Upper lobe of left lung (tissue), 6 donors: ENCODE measurements at regions not wholly inside any gene's neighbourhood (a gene's known extent, or its start where the extent isn't known, plus 50 kb on each side); places are given as distances from the start of the nearest gene placed in this dataset.

ENCODE experiments used
- ATAC-seq, 2 donors: fragments of 200-7000 bp; cut with Tn5 transposase; one replicate each; pipeline ENCODE4 v1.9.1; 2022; ENCODE audit warnings: mild to moderate bottlenecking in 2 of 2, moderate library complexity in 2 of 2; ENCODE audit not compliant: low FRiP score in 2 of 2
- DNase-seq, 2 donors: peaks; one replicate each; pipeline ENCODE4 v3.0.0-alpha.2; 2019 to 2020
- H3K27ac ChIP-seq, 4 donors: fragments of 200-600 bp; sonication (generic); one replicate each; pipeline ENCODE4 v1.5.1; 2016 to 2019
- H3K27me3 ChIP-seq, 4 donors: fragments of 200-600 bp; sonication (generic); one replicate each; pipeline ENCODE4 v1.5.1; 2017 to 2019
- H3K36me3 ChIP-seq, 4 donors: fragments of 200-600 bp; sonication (generic); one replicate each; pipeline ENCODE4 v1.5.1; 2016 to 2019
- H3K4me1 ChIP-seq, 4 donors: fragments of 200-600 bp; sonication (generic); one replicate each; pipeline ENCODE4 v1.5.1; 2018 to 2019
- H3K4me3 ChIP-seq, 4 donors: fragments of 200-600 bp; sonication (generic); one replicate each; pipeline ENCODE4 v1.5.1; 2017 to 2019; ENCODE audit warnings: mild to moderate bottlenecking in 2 of 4, moderate library complexity in 1 of 4
- H3K9me3 ChIP-seq, 4 donors: fragments of 200-600 bp; sonication (generic); one replicate each; pipeline ENCODE4 v1.5.1; 2018 to 2019
- EP300 ChIP-seq, 4 donors: sonication (generic); formaldehyde crosslinking; IDR thresholded peaks; one replicate each; pipeline ENCODE4 v1.5.1; 2017; ENCODE audit warnings: antibody characterized with exemption in 4 of 4, control low read depth in 2 of 4
- POLR2A ChIP-seq, 4 donors: fragments of 450-650 bp; IDR thresholded peaks; one replicate each; pipeline ENCODE4 v1.5.1; 2016 to 2017; ENCODE audit warnings: antibody characterized with exemption in 4 of 4, mild to moderate bottlenecking in 2 of 4
- POLR2AphosphoS5 ChIP-seq, 2 donors: sonication (generic); formaldehyde crosslinking; IDR thresholded peaks; one replicate each; pipeline ENCODE4 v1.5.1; 2017; ENCODE audit warnings: antibody characterized with exemption in 2 of 2
- WGBS, 2 donors: methylation state at CpG; one replicate each; pipeline ENCODE4 v1.1.5; 2017 to 2018; 5-methylcytosine and 5-hydroxymethylcytosine counted together
- TF ChIP-seq, protein P1 (sequence below), 6 experiments: fragments of 450-650 bp in 4 of 6; fragments of 200-600 bp in 2 of 6; sonication (generic) in 2 of 6; IDR thresholded peaks; one replicate each; pipeline ENCODE4 v1.5.1; 2016 to 2019; ENCODE audit warnings: antibody characterized with exemption in 6 of 6
- donor health status: DM: no; HTN: no; CAD: no; lungs with moderate emphysema.
- donor health status: DM: no; HTN: yes; CAD: no; lungs with severe emphysema.

GRCh38 chr12:85405262-85405661 lies 125.2 kb downstream of the ALX1 start:
- H3K27ac ChIP-seq = no peak overlapping the region
- 80 to 88% methylated on average over 5 of the region's 5 CpGs for WGBS, 2 donors
- no peaks in the 10 kb centered on the region for H3K9me3 ChIP-seq
- DNase-seq (no peak), ATAC-seq (no peak)
- no peaks in the 10 kb centered on the region for H3K36me3 ChIP-seq
- H3K27me3 ChIP-seq = no peaks in the 10 kb centered on the region
- TF ChIP-seq, protein P1, sequence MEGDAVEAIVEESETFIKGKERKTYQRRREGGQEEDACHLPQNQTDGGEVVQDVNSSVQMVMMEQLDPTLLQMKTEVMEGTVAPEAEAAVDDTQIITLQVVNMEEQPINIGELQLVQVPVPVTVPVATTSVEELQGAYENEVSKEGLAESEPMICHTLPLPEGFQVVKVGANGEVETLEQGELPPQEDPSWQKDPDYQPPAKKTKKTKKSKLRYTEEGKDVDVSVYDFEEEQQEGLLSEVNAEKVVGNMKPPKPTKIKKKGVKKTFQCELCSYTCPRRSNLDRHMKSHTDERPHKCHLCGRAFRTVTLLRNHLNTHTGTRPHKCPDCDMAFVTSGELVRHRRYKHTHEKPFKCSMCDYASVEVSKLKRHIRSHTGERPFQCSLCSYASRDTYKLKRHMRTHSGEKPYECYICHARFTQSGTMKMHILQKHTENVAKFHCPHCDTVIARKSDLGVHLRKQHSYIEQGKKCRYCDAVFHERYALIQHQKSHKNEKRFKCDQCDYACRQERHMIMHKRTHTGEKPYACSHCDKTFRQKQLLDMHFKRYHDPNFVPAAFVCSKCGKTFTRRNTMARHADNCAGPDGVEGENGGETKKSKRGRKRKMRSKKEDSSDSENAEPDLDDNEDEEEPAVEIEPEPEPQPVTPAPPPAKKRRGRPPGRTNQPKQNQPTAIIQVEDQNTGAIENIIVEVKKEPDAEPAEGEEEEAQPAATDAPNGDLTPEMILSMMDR (IDR thresholded peaks at IDR 0.05) = no peak
- TF ChIP-seq POLR2AphosphoS5 (IDR thresholded peaks at IDR 0.05) (no peak), EP300 (IDR thresholded peaks at IDR 0.05) (no peak), POLR2A (IDR thresholded peaks at IDR 0.05) (no peak)
- H3K4me3 ChIP-seq = no peak overlapping the region
- H3K4me1 ChIP-seq = no peaks in the 10 kb centered on the region

GRCh38 chr12:85405781-85406522 lies 125.9 kb downstream of the ALX1 start:
- Histone ChIP-seq H3K4me3 (no peak overlapping the region), H3K36me3 (no peaks in the 10 kb centered on the region), H3K4me1 (no peaks in the 10 kb centered on the region), H3K9me3 (no peaks in the 10 kb centered on the region), H3K27ac (no peak overlapping the region), H3K27me3 (no peaks in the 10 kb centered on the region)
- 54 to 55% methylated on average over 4 of the region's 4 CpGs for WGBS, 2 donors
- no peak for ATAC-seq
- no peak for DNase-seq
- TF ChIP-seq POLR2AphosphoS5 (IDR thresholded peaks at IDR 0.05) (no peak), POLR2A (IDR thresholded peaks at IDR 0.05) (no peak), EP300 (IDR thresholded peaks at IDR 0.05) (no peak)
- TF ChIP-seq, protein P1 (IDR thresholded peaks at IDR 0.05) = no peak

GRCh38 chr12:85413266-85413665 lies 133.2 kb downstream of the ALX1 start:
- 85 to 88% methylated on average over 2 of the region's 2 CpGs for WGBS, 2 donors
- Histone ChIP-seq H3K27me3 (no peaks in the 10 kb centered on the region), H3K9me3 (no peaks in the 10 kb centered on the region), H3K36me3 (no peaks in the 10 kb centered on the region), H3K4me3 (no peak overlapping the region), H3K27ac (no peak overlapping the region), H3K4me1 (no peaks in the 10 kb centered on the region)
- no peak for TF ChIP-seq EP300 (IDR thresholded peaks at IDR 0.05)
- TF ChIP-seq POLR2A (IDR thresholded peaks at IDR 0.05) = no peak
- TF ChIP-seq POLR2AphosphoS5 (IDR thresholded peaks at IDR 0.05) = no peak
- TF ChIP-seq, protein P1 (IDR thresholded peaks at IDR 0.05) = no peak
- DNase-seq (no peak), ATAC-seq (no peak)

GRCh38 chr12:85422762-85423161 lies 142.7 kb downstream of the ALX1 start:
- Histone ChIP-seq H3K27me3 (no peaks in the 10 kb centered on the region), H3K4me3 (no peak overlapping the region), H3K36me3 (no peaks in the 10 kb centered on the region), H3K27ac (no peak overlapping the region), H3K4me1 (no peaks in the 10 kb centered on the region), H3K9me3 (no peaks in the 10 kb centered on the region)
- 65% methylated on average over 3 of the region's 3 CpGs for WGBS, 2 donors
- no peak for DNase-seq
- no peak for TF ChIP-seq POLR2AphosphoS5 (IDR thresholded peaks at IDR 0.05)
- no peak for TF ChIP-seq POLR2A (IDR thresholded peaks at IDR 0.05)
- TF ChIP-seq EP300 (IDR thresholded peaks at IDR 0.05) = no peak
- TF ChIP-seq, protein P1 (IDR thresholded peaks at IDR 0.05) = no peak
- no peak for ATAC-seq

DNA sequence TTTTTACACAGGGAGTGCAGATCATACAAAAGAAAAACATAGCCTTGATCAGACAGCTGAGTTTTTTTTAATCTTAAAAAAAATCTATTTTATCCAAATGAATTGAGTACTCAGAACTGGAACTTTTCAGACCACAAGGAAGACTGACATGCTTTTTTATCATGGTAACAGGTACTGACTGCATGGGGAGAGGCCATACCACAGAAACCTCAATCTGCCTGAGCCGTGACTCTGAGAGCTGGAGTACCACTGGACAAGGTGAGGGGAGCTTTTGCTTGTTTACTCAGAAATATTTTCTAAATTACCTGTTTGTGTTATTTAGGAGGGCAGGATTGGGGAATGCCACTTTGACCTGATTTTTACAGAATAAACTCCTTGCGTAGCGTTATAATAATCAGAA lies 143.9 kb downstream of the ALX1 start:
- Histone ChIP-seq H3K36me3 (no peaks in the 10 kb centered on the region), H3K27ac (no peak overlapping the region), H3K9me3 (no peaks in the 10 kb centered on the region), H3K27me3 (no peaks in the 10 kb centered on the region), H3K4me3 (no peak overlapping the region), H3K4me1 (no peaks in the 10 kb centered on the region)
- WGBS, 2 donors = 63 to 79% methylated on average over 3 of the region's 3 CpGs
- TF ChIP-seq, protein P1 (IDR thresholded peaks at IDR 0.05) = no peak
- TF ChIP-seq POLR2A (IDR thresholded peaks at IDR 0.05) (no peak), POLR2AphosphoS5 (IDR thresholded peaks at IDR 0.05) (no peak), EP300 (IDR thresholded peaks at IDR 0.05) (no peak)
- ATAC-seq = no peak
- DNase-seq = no peak
